ENCODE measurements at regions not wholly inside any gene's neighbourhood (a gene's known extent, or its start where the extent isn't known, plus 50 kb on each side); places are given as distances from the start of the nearest gene placed in this dataset.

DNA sequence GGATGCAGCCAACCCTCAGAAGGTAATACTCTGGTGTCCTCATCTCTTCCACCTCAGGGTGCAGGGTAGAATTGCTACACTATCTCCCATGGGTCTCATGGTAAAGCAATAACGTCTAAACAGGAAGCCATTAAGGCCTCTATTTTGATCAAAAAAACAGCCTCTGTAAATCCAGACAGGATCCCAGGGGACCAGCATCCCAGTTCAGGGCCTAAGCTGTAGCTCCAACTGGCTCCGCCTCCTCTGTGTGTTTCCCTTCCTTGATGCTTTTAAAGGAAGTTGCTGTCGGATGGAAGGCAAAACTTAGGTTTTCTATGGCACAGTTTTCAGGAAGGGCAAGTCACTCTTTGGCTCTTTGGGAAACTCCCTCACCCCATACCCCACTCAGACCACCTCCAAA lies 222.0 kb downstream of the MAFB start:
- TF ChIP-seq, protein P1, sequence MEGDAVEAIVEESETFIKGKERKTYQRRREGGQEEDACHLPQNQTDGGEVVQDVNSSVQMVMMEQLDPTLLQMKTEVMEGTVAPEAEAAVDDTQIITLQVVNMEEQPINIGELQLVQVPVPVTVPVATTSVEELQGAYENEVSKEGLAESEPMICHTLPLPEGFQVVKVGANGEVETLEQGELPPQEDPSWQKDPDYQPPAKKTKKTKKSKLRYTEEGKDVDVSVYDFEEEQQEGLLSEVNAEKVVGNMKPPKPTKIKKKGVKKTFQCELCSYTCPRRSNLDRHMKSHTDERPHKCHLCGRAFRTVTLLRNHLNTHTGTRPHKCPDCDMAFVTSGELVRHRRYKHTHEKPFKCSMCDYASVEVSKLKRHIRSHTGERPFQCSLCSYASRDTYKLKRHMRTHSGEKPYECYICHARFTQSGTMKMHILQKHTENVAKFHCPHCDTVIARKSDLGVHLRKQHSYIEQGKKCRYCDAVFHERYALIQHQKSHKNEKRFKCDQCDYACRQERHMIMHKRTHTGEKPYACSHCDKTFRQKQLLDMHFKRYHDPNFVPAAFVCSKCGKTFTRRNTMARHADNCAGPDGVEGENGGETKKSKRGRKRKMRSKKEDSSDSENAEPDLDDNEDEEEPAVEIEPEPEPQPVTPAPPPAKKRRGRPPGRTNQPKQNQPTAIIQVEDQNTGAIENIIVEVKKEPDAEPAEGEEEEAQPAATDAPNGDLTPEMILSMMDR (IDR thresholded peaks at IDR 0.05): no peak
- TF ChIP-seq POLR2A (IDR thresholded peaks at IDR 0.05): no peak

All from stomach (tissue), 4 donors.